Sigmoid colon (tissue), 6 donors: ENCODE measurements at regions not wholly inside any gene's neighbourhood (a gene's known extent, or its start where the extent isn't known, plus 50 kb on each side); places are given as distances from the start of the nearest gene placed in this dataset.

ENCODE experiments used
- DNase-seq: peaks from one replicate; pipeline ENCODE4 v3.0.0-alpha.2; 2019
- H3K27ac ChIP-seq, 4 donors: fragments of 200-600 bp; sonication (generic); one replicate each; pipeline ENCODE4 v1.5.1; 2016 to 2019; ENCODE audit warnings: mild to moderate bottlenecking in 1 of 4
- H3K27me3 ChIP-seq, 3 donors: fragments of 200-600 bp; sonication (generic); one replicate each; pipeline ENCODE4 v1.5.1; 2019; ENCODE audit warnings: mild to moderate bottlenecking in 1 of 3
- H3K36me3 ChIP-seq, 4 donors: fragments of 200-600 bp; sonication (generic); one replicate each; pipeline ENCODE4 v1.5.1; 2016 to 2019
- H3K4me1 ChIP-seq, 4 donors: fragments of 200-600 bp; sonication (generic); one replicate each; pipeline ENCODE4 v1.5.1; 2017 to 2019
- H3K4me3 ChIP-seq, 4 donors: fragments of 200-600 bp; sonication (generic); one replicate each; pipeline ENCODE4 v1.5.1; 2017 to 2019; ENCODE audit warnings: mild to moderate bottlenecking in 2 of 4, moderate library complexity in 1 of 4
- H3K9me3 ChIP-seq, 4 donors: fragments of 200-600 bp in 3 of 4; sonication (generic) in 3 of 4; one replicate each; pipeline versions ENCODE4 v1.5.1 to v1.6.1; 2013 to 2019
- CTCF ChIP-seq, 4 experiments: fragments of 450-650 bp in 3 of 4; fragments of 200-600 bp in 1 of 4; IDR thresholded peaks; one replicate each; pipeline ENCODE4 v1.5.1; 2016 to 2019; ENCODE audit warnings: antibody characterized with exemption in 4 of 4, mild to moderate bottlenecking in 3 of 4, moderate library complexity in 2 of 4
- EP300 ChIP-seq, 4 donors: sonication (generic); formaldehyde crosslinking; IDR thresholded peaks; one replicate each; pipeline ENCODE4 v1.6.1; 2017; ENCODE audit warnings: antibody characterized with exemption in 4 of 4
- POLR2A ChIP-seq, 2 donors: fragments of 450-650 bp; IDR thresholded peaks; one replicate each; pipeline ENCODE4 v1.6.1; 2016; ENCODE audit warnings: antibody characterized with exemption in 2 of 2, mild to moderate bottlenecking in 2 of 2, moderate library complexity in 2 of 2
- POLR2AphosphoS5 ChIP-seq, 4 donors: sonication (generic); formaldehyde crosslinking; IDR thresholded peaks; one replicate each; pipeline ENCODE4 v1.6.1; 2017; ENCODE audit warnings: antibody characterized with exemption in 4 of 4
- WGBS, 2 donors: extraction: QIAGEN DNeasy Blood & Tissue Kit; methylation state at CpG; one replicate each; pipeline ENCODE4 v1.1.7; 2013; 5-methylcytosine and 5-hydroxymethylcytosine counted together
- intact Hi-C: fragments of 100-400 bp; cut with DNase I; formaldehyde crosslinking; loops from one replicate; pipeline ENCODE4 v1.15.1; 2023
- donor health status: healthy with polysubstance abuse.
- donor health status: healthy.

- Histone ChIP-seq H3K27ac (no peak overlapping the region), H3K4me1 (no peaks in the 10 kb centered on the region), H3K36me3 (no peaks in the 10 kb centered on the region), H3K9me3 (peaks cover 0 to 4% (median 2%) of the 10 kb centered on the region in 4 donors), H3K4me3 (no peak overlapping the region), H3K27me3 (no peaks in the 10 kb centered on the region)
- intact Hi-C loops = no loop called here
- DNase-seq = no peak
- WGBS, 2 donors = 70 to 81% methylated on average over 4 of the region's 4 CpGs
- TF ChIP-seq EP300 (IDR thresholded peaks at IDR 0.05) (no peak), POLR2A (IDR thresholded peaks at IDR 0.05) (no peak), POLR2AphosphoS5 (IDR thresholded peaks at IDR 0.05) (no peak), CTCF (IDR thresholded peaks at IDR 0.05) (no peak)
Measured at GRCh38 chr10:21061982-21062381, 164.9 kb upstream of the NEBL start.

- intact Hi-C loops = no loop called here
- no peak for DNase-seq
- 96 to 99% methylated on average over 2 of the region's 2 CpGs for WGBS, 2 donors
- TF ChIP-seq CTCF (IDR thresholded peaks at IDR 0.05) (no peak), POLR2A (IDR thresholded peaks at IDR 0.05) (no peak), EP300 (IDR thresholded peaks at IDR 0.05) (no peak), POLR2AphosphoS5 (IDR thresholded peaks at IDR 0.05) (no peak)
- Histone ChIP-seq H3K36me3 (no peaks in the 10 kb centered on the region), H3K4me3 (no peak overlapping the region), H3K9me3 (peaks cover 0 to 4% (median 2%) of the 10 kb centered on the region in 4 donors), H3K27ac (no peak overlapping the region), H3K27me3 (no peaks in the 10 kb centered on the region), H3K4me1 (no peaks in the 10 kb centered on the region)
Measured at GRCh38 chr10:21061184-21061583, 164.1 kb upstream of the NEBL start.

GRCh38 chr10:21060626-21061025 lies 163.5 kb upstream of the NEBL start:
- H3K36me3 ChIP-seq = no peaks in the 10 kb centered on the region
- peaks cover 0 to 4% (median 2%) of the 10 kb centered on the region in 4 donors for H3K9me3 ChIP-seq
- no peaks in the 10 kb centered on the region for H3K4me1 ChIP-seq
- no peak for TF ChIP-seq EP300 (IDR thresholded peaks at IDR 0.05)
- TF ChIP-seq POLR2AphosphoS5 (IDR thresholded peaks at IDR 0.05) = no peak
- TF ChIP-seq POLR2A (IDR thresholded peaks at IDR 0.05) = no peak
- no peak for TF ChIP-seq CTCF (IDR thresholded peaks at IDR 0.05)
- no peaks in the 10 kb centered on the region for H3K27me3 ChIP-seq
- no peak overlapping the region for H3K27ac ChIP-seq
- intact Hi-C loops = no loop called here
- H3K4me3 ChIP-seq = no peak overlapping the region
- no peak for DNase-seq
- WGBS, 2 donors = 86 to 88% methylated on average over 4 of the region's 4 CpGs

- Histone ChIP-seq H3K27ac (no peak overlapping the region), H3K4me3 (no peak overlapping the region)
- intact Hi-C loops = no loop called here
Measured at GRCh38 chr10:21057989-21058388, 160.9 kb upstream of the NEBL start.

GRCh38 chr10:21057436-21057835 lies 160.3 kb upstream of the NEBL start:
- H3K4me3 ChIP-seq = no peak overlapping the region
- TF ChIP-seq CTCF (IDR thresholded peaks at IDR 0.05) (no peak), POLR2A (IDR thresholded peaks at IDR 0.05) (no peak), EP300 (IDR thresholded peaks at IDR 0.05) (no peak), POLR2AphosphoS5 (IDR thresholded peaks at IDR 0.05) (no peak)
- intact Hi-C loops = no loop called here
- WGBS, 2 donors = 83 to 95% methylated on average over 7 to 8 of the region's 8 CpGs
- no peaks in the 10 kb centered on the region for H3K4me1 ChIP-seq
- no peak overlapping the region for H3K27ac ChIP-seq
- H3K9me3 ChIP-seq = peaks cover 0 to 4% (median 2%) of the 10 kb centered on the region in 4 donors
- no peak for DNase-seq
- H3K36me3 ChIP-seq = no peaks in the 10 kb centered on the region
- no peaks in the 10 kb centered on the region for H3K27me3 ChIP-seq

More at GRCh38 chr10:21057989-21058388, 160.9 kb upstream of the NEBL start:
- TF ChIP-seq POLR2A (IDR thresholded peaks at IDR 0.05) (no peak), POLR2AphosphoS5 (IDR thresholded peaks at IDR 0.05) (no peak)
- Histone ChIP-seq H3K4me1 (no peaks in the 10 kb centered on the region), H3K36me3 (no peaks in the 10 kb centered on the region), H3K9me3 (peaks cover 0 to 4% (median 2%) of the 10 kb centered on the region in 4 donors), H3K27me3 (no peaks in the 10 kb centered on the region)
- no peak for DNase-seq
